HepG2 (cell line): ENCODE measurements at regions not wholly inside any gene's neighbourhood (a gene's known extent, or its start where the extent isn't known, plus 50 kb on each side); places are given as distances from the start of the nearest gene placed in this dataset.

Experiments
- CSRNP1 ChIP-seq: sonication (generic); formaldehyde crosslinking; IDR thresholded peaks from 2 replicates; pipeline ENCODE4 v1.8.1; 2023; ENCODE audit warnings: mild to moderate bottlenecking, missing genetic modification reagents
- HMGXB3 ChIP-seq: sonication (generic); formaldehyde crosslinking; IDR thresholded peaks from 2 replicates; pipeline ENCODE4 v1.4.0; 2020; ENCODE audit warnings: missing genetic modification reagents, borderline replicate concordance
- HOXA9 ChIP-seq: sonication (generic); formaldehyde crosslinking; IDR thresholded peaks from 2 replicates; pipeline ENCODE4 v1.8.1; 2022; ENCODE audit warnings: missing genetic modification reagents, mild to moderate bottlenecking, moderate library complexity, borderline replicate concordance
- KAT2B ChIP-seq: fragments of 150-350 bp; IDR thresholded peaks from 2 replicates; pipeline ENCODE4 v1.6.1; 2014; ENCODE audit warnings: low read depth, low read length, borderline replicate concordance
- KDM5A ChIP-seq: fragments of 200-600 bp; sonication (generic); IDR thresholded peaks from 2 replicates; pipeline ENCODE4 v1.7.0; 2018; ENCODE audit warnings: antibody characterized with exemption, mild to moderate bottlenecking, low read length, borderline replicate concordance
- PCBP2 ChIP-seq: fragments of 200-400 bp; formaldehyde crosslinking; optimal IDR thresholded peaks from 2 replicates; pipeline ENCODE3; 2018; ENCODE audit warnings: low read length, low read depth; ENCODE audit not compliant: poor library complexity, severe bottlenecking
- RAD21 ChIP-seq: fragments of 450-650 bp; formaldehyde crosslinking; IDR thresholded peaks from 2 replicates; pipeline ENCODE4 v1.5.0; 2020; ENCODE audit warnings: mild to moderate bottlenecking
- WIZ ChIP-seq: sonication (generic); formaldehyde crosslinking; IDR thresholded peaks from 2 replicates; pipeline ENCODE4 v1.5.1; 2020; ENCODE audit warnings: mild to moderate bottlenecking, missing genetic modification reagents
- ZNF639 ChIP-seq: conservative IDR thresholded peaks from 2 replicates; pipeline ENCODE4 v1.6.1; 2018; ENCODE audit warnings: missing genetic modification reagents
- TF ChIP-seq, protein P1 (sequence below): IDR thresholded peaks from 2 replicates; pipeline ENCODE4 v1.6.1; 2012; ENCODE audit warnings: low read length, improper control_type of control experiment
- TF ChIP-seq, protein P2 (sequence below): sonication (generic); formaldehyde crosslinking; IDR thresholded peaks from 2 replicates; pipeline ENCODE4 v1.5.0; 2020; ENCODE audit warnings: mild to moderate bottlenecking, missing genetic modification reagents, moderate library complexity
- TF ChIP-seq, protein P3 (sequence below): sonication (generic); formaldehyde crosslinking; conservative IDR thresholded peaks from 2 replicates; pipeline ENCODE4 v1.8.0; 2022; ENCODE audit warnings: low read depth, missing genetic modification reagents

DNA sequence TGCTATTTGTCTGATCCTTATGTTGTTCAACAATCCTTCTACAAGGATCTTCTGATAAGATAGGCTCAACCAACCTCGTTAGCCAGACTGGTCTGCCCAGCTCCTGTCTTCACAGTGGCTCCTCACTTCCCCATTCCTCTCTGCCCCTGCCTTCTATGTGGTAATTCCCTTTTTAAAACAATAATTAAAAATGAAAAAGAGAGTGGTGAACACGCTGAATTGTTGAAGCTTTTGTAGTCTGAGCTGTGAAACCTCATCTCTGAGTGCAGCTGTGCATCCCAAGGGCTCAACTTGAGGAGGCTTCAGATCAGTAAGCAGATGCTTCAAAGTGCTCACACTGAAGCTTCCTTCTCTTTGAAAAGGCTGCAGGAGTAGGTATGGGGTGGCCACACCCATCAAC is 70.7 kb upstream of the JUN start:
- no peak for TF ChIP-seq HMGXB3
- TF ChIP-seq KDM5A: no peak
- TF ChIP-seq HOXA9 (CRISPR knock-in tag): no peak
- no peak for TF ChIP-seq WIZ (CRISPR knock-in tag)
- TF ChIP-seq, protein P1, sequence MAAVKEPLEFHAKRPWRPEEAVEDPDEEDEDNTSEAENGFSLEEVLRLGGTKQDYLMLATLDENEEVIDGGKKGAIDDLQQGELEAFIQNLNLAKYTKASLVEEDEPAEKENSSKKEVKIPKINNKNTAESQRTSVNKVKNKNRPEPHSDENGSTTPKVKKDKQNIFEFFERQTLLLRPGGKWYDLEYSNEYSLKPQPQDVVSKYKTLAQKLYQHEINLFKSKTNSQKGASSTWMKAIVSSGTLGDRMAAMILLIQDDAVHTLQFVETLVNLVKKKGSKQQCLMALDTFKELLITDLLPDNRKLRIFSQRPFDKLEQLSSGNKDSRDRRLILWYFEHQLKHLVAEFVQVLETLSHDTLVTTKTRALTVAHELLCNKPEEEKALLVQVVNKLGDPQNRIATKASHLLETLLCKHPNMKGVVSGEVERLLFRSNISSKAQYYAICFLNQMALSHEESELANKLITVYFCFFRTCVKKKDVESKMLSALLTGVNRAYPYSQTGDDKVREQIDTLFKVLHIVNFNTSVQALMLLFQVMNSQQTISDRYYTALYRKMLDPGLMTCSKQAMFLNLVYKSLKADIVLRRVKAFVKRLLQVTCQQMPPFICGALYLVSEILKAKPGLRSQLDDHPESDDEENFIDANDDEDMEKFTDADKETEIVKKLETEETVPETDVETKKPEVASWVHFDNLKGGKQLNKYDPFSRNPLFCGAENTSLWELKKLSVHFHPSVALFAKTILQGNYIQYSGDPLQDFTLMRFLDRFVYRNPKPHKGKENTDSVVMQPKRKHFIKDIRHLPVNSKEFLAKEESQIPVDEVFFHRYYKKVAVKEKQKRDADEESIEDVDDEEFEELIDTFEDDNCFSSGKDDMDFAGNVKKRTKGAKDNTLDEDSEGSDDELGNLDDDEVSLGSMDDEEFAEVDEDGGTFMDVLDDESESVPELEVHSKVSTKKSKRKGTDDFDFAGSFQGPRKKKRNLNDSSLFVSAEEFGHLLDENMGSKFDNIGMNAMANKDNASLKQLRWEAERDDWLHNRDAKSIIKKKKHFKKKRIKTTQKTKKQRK: no peak
- TF ChIP-seq, protein P2, sequence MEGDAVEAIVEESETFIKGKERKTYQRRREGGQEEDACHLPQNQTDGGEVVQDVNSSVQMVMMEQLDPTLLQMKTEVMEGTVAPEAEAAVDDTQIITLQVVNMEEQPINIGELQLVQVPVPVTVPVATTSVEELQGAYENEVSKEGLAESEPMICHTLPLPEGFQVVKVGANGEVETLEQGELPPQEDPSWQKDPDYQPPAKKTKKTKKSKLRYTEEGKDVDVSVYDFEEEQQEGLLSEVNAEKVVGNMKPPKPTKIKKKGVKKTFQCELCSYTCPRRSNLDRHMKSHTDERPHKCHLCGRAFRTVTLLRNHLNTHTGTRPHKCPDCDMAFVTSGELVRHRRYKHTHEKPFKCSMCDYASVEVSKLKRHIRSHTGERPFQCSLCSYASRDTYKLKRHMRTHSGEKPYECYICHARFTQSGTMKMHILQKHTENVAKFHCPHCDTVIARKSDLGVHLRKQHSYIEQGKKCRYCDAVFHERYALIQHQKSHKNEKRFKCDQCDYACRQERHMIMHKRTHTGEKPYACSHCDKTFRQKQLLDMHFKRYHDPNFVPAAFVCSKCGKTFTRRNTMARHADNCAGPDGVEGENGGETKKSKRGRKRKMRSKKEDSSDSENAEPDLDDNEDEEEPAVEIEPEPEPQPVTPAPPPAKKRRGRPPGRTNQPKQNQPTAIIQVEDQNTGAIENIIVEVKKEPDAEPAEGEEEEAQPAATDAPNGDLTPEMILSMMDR: no peak
- TF ChIP-seq, protein P3, sequence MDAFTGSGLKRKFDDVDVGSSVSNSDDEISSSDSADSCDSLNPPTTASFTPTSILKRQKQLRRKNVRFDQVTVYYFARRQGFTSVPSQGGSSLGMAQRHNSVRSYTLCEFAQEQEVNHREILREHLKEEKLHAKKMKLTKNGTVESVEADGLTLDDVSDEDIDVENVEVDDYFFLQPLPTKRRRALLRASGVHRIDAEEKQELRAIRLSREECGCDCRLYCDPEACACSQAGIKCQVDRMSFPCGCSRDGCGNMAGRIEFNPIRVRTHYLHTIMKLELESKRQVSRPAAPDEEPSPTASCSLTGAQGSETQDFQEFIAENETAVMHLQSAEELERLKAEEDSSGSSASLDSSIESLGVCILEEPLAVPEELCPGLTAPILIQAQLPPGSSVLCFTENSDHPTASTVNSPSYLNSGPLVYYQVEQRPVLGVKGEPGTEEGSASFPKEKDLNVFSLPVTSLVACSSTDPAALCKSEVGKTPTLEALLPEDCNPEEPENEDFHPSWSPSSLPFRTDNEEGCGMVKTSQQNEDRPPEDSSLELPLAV: no peak
- TF ChIP-seq KAT2B: no peak
- no peak for TF ChIP-seq ZNF639 (CRISPR knock-in tag)
- TF ChIP-seq RAD21 (CRISPR knock-in tag): no peak
- no peak for TF ChIP-seq CSRNP1 (CRISPR knock-in tag)
- no peak for TF ChIP-seq PCBP2
